GM23338 (cell line): ENCODE measurements at regions not wholly inside any gene's neighbourhood (a gene's known extent, or its start where the extent isn't known, plus 50 kb on each side); places are given as distances from the start of the nearest gene placed in this dataset.

Experiments
- ATAC-seq: fragments of 200-7000 bp; cut with Tn5 transposase; 3 replicates; pipeline ENCODE4 v1.9.1; 2020
- DNase-seq: peaks from one replicate; pipeline ENCODE4 v3.0.0-alpha.2; 2015; ENCODE audit warnings: low spot score
- H2AFZ ChIP-seq: fragments of 200-600 bp; sonication (generic); 2 replicates; pipeline ENCODE4 v1.8.0; 2016; ENCODE audit warnings: antibody characterized with exemption, mild to moderate bottlenecking, moderate library complexity
- H3F3A ChIP-seq: fragments of 200-600 bp; sonication (generic); replicated peaks from 2 replicates; pipeline ENCODE4 v1.8.0; 2017; ENCODE audit warnings: antibody characterized with exemption, mixed run types, low read depth
- H3K27ac ChIP-seq: fragments of 200-600 bp; sonication (generic); 2 replicates; pipeline ENCODE4 v1.6.1; 2016; ENCODE audit warnings: low read depth
- H3K27me3 ChIP-seq: fragments of 200-600 bp; sonication (generic); 2 replicates; pipeline ENCODE4 v1.8.0; 2016; ENCODE audit warnings: mild to moderate bottlenecking, mixed run types, moderate library complexity; ENCODE audit not compliant: insufficient read depth
- H3K36me3 ChIP-seq: fragments of 200-600 bp; sonication (generic); 2 replicates; pipeline ENCODE4 v1.8.0; 2016; ENCODE audit warnings: mild to moderate bottlenecking; ENCODE audit not compliant: insufficient read depth
- H3K4me1 ChIP-seq: fragments of 200-600 bp; sonication (generic); 2 replicates; pipeline ENCODE4 v1.8.0; 2016; ENCODE audit warnings: mild to moderate bottlenecking, moderate library complexity; ENCODE audit not compliant: insufficient read depth
- H3K4me2 ChIP-seq: fragments of 200-600 bp; sonication (generic); 2 replicates; pipeline ENCODE4 v1.7.1; 2017; ENCODE audit warnings: mixed run types
- H3K4me3 ChIP-seq: fragments of 200-600 bp; sonication (generic); 2 replicates; pipeline ENCODE4 v1.6.1; 2016; ENCODE audit warnings: mixed run types
- H3K79me2 ChIP-seq: fragments of 200-600 bp; sonication (generic); replicated peaks from 2 replicates; pipeline ENCODE4 v1.8.0; 2017; ENCODE audit warnings: mild to moderate bottlenecking; ENCODE audit not compliant: insufficient read depth
- H3K9me2 ChIP-seq: fragments of 200-600 bp; sonication (generic); 2 replicates; pipeline ENCODE4 v1.8.0; 2017; ENCODE audit not compliant: insufficient read depth
- H4K20me1 ChIP-seq: fragments of 200-600 bp; sonication (generic); replicated peaks from 2 replicates; pipeline ENCODE4 v1.8.0; 2017; ENCODE audit warnings: mild to moderate bottlenecking; ENCODE audit not compliant: insufficient read depth
- H3K27ac Mint-ChIP-seq: 2 replicates; pipeline ENCODE4 v1.8.0; 2020; ENCODE audit warnings: inconsistent platforms, mild to moderate bottlenecking, moderate library complexity, mixed read lengths
- H3K27me3 Mint-ChIP-seq: 3 replicates; pipeline ENCODE4 v1.8.0; 2022; ENCODE audit warnings: low read depth, mild to moderate bottlenecking, moderate library complexity, mixed read lengths, inconsistent platforms; ENCODE audit not compliant: insufficient read depth, poor library complexity
- H3K36me3 Mint-ChIP-seq: 3 replicates; pipeline ENCODE4 v1.8.0; 2021; ENCODE audit warnings: low read depth, mild to moderate bottlenecking, inconsistent platforms, moderate library complexity, mixed read lengths
- H3K4me1 Mint-ChIP-seq: 3 replicates; pipeline ENCODE4 v1.8.0; 2020; ENCODE audit warnings: mild to moderate bottlenecking, inconsistent platforms, mixed read lengths
- H3K4me3 Mint-ChIP-seq: 3 replicates; pipeline ENCODE4 v1.8.0; 2021; ENCODE audit warnings: moderate library complexity, mild to moderate bottlenecking, inconsistent platforms, mixed read lengths
- H3K9me3 Mint-ChIP-seq: 3 replicates; pipeline ENCODE4 v1.8.0; 2020; ENCODE audit warnings: moderate library complexity, mild to moderate bottlenecking, inconsistent platforms, mixed read lengths
- CREB1 ChIP-seq: fragments of 250-450 bp; sonication (Bioruptor Pico); IDR thresholded peaks from 2 replicates; pipeline ENCODE4 v1.5.0; 2020; ENCODE audit warnings: low read depth, mild to moderate bottlenecking, moderate library complexity
- EZH2 ChIP-seq: fragments of 200-600 bp; sonication (generic); IDR thresholded peaks from one replicate; pipeline ENCODE4 v1.8.0; 2017; ENCODE audit warnings: antibody characterized with exemption, mild to moderate bottlenecking, low read depth; ENCODE audit not compliant: unreplicated experiment
- EZH2phosphoT487 ChIP-seq: fragments of 200-600 bp; sonication (generic); IDR thresholded peaks from one replicate; pipeline ENCODE4 v1.8.1; 2018; ENCODE audit warnings: antibody characterized with exemption; ENCODE audit not compliant: unreplicated experiment
- POLR2AphosphoS5 ChIP-seq: IDR thresholded peaks from 2 replicates; pipeline ENCODE4 v1.6.1; 2016; ENCODE audit warnings: antibody characterized with exemption, low read depth
- REST ChIP-seq: IDR thresholded peaks from one replicate; pipeline ENCODE4 v1.6.1; 2018; ENCODE audit warnings: antibody characterized with exemption; ENCODE audit not compliant: unreplicated experiment
- STAT1 ChIP-seq: IDR thresholded peaks from one replicate; pipeline ENCODE4 v1.6.1; 2016; ENCODE audit warnings: antibody characterized with exemption; ENCODE audit not compliant: unreplicated experiment
- ZNF114 ChIP-seq: fragments of 250-450 bp; sonication (Bioruptor Pico); IDR thresholded peaks from 2 replicates; pipeline ENCODE4 v1.5.0; 2020; ENCODE audit warnings: mild to moderate bottlenecking, moderate library complexity
- ZNF331 ChIP-seq: fragments of 250-450 bp; sonication (Bioruptor Pico); IDR thresholded peaks from 2 replicates; pipeline ENCODE4 v1.5.0; 2020; ENCODE audit warnings: low read depth, mild to moderate bottlenecking, moderate library complexity
- ZNF462 ChIP-seq: fragments of 250-450 bp; sonication (Bioruptor Pico); IDR thresholded peaks from 2 replicates; pipeline ENCODE4 v1.5.0; 2020; ENCODE audit warnings: mild to moderate bottlenecking, moderate library complexity

- no peak for ATAC-seq
- Histone ChIP-seq H3K4me3 (no peak overlapping the region), H3K4me2 (no peak overlapping the region), H2AFZ (no peak overlapping the region), H3K27ac (no peak overlapping the region), H3K79me2 (no peaks in the 10 kb centered on the region), H3K36me3 (no peaks in the 10 kb centered on the region), H3K27me3 (no peaks in the 10 kb centered on the region), H4K20me1 (no peaks in the 10 kb centered on the region), H3K4me1 (no peaks in the 10 kb centered on the region), H3F3A (no peaks in the 10 kb centered on the region), H3K9me2 (no peaks in the 10 kb centered on the region)
- Mint-ChIP-seq H3K27me3 (no peaks in the 10 kb centered on the region), H3K4me3 (no peak overlapping the region), H3K9me3 (no peaks in the 10 kb centered on the region), H3K4me1 (no peaks in the 10 kb centered on the region), H3K36me3 (no peaks in the 10 kb centered on the region), H3K27ac (no peak overlapping the region)
- no peak for DNase-seq
- TF ChIP-seq EZH2phosphoT487 (no peak), EZH2 (no peak), ZNF114 (CRISPR knock-in tag) (no peak), POLR2AphosphoS5 (no peak), REST (no peak), STAT1 (no peak), CREB1 (CRISPR knock-in tag) (no peak), ZNF462 (CRISPR knock-in tag) (no peak), ZNF331 (CRISPR knock-in tag) (no peak)
These were observed 176.6 kb downstream of the TMTC3 start for GRCh38 chr12:88318726-88319125.
